CD4-positive, alpha-beta T cell treated with Interleukin-15 for 4 hours (primary cell): ENCODE measurements at regions not wholly inside any gene's neighbourhood (a gene's known extent, or its start where the extent isn't known, plus 50 kb on each side); places are given as distances from the start of the nearest gene placed in this dataset.
"Not testable (repeated sequence)": the region's sequence is repeated elsewhere in the genome, so short reads cannot be mapped to it uniquely, and the experiment has no call there.

ENCODE experiments used
- DNase-seq: peaks from one replicate; pipeline ENCODE4 v3.0.0-alpha.2; 2020; ENCODE audit warnings: low spot score

- DNase-seq = not testable (repeated sequence)
Measured at GRCh38 chr10:47626975-47627374, 103.5 kb upstream of the AGAP9 start.

- not testable (repeated sequence) for DNase-seq
Measured at GRCh38 chr10:47622719-47623118, 99.3 kb upstream of the AGAP9 start.

GRCh38 chr10:47619300-47620012 is 96.0 kb upstream of the AGAP9 start:
- not testable (repeated sequence) for DNase-seq

- DNase-seq = not testable (repeated sequence)
Measured at GRCh38 chr10:47609311-47609710, 85.9 kb upstream of the AGAP9 start.

GRCh38 chr10:47605791-47606773 is 82.6 kb upstream of the AGAP9 start:
- DNase-seq = not testable (repeated sequence)

- DNase-seq = not testable (repeated sequence)
Measured at GRCh38 chr10:47600604-47601003, 77.2 kb upstream of the AGAP9 start.

GRCh38 chr10:47600127-47600526 is 76.7 kb upstream of the AGAP9 start:
- DNase-seq = not testable (repeated sequence)

GRCh38 chr10:47599657-47600056 is 76.2 kb upstream of the AGAP9 start:
- DNase-seq = not testable (repeated sequence)

- DNase-seq = not testable (repeated sequence)
Measured at GRCh38 chr10:47593805-47594204, 70.4 kb upstream of the AGAP9 start.

GRCh38 chr10:47593129-47593528 is 69.7 kb upstream of the AGAP9 start:
- DNase-seq = not testable (repeated sequence)

- DNase-seq = not testable (repeated sequence)
Measured at GRCh38 chr10:47590956-47591355, 67.5 kb upstream of the AGAP9 start.

GRCh38 chr10:47590534-47590933 is 67.1 kb upstream of the AGAP9 start:
- not testable (repeated sequence) for DNase-seq

GRCh38 chr10:47582051-47582450 is 58.6 kb upstream of the AGAP9 start:
- not testable (repeated sequence) for DNase-seq

- DNase-seq = not testable (repeated sequence)
Measured at GRCh38 chr10:47580063-47580462, 56.6 kb upstream of the AGAP9 start.

- not testable (repeated sequence) for DNase-seq
Measured at GRCh38 chr10:47578547-47578946, 55.1 kb upstream of the AGAP9 start.
